ENCODE measurements at regions not wholly inside any gene's neighbourhood (a gene's known extent, or its start where the extent isn't known, plus 50 kb on each side); places are given as distances from the start of the nearest gene placed in this dataset.
"Not testable (repeated sequence)": the region's sequence is repeated elsewhere in the genome, so short reads cannot be mapped to it uniquely, and the experiment has no call there.

- no peak overlapping the region for H3K4me3 Mint-ChIP-seq (ENCODE audit: unreplicated experiment)
- no peak overlapping the region for H3K27ac Mint-ChIP-seq (ENCODE audit: unreplicated experiment)
- H3K27me3 Mint-ChIP-seq (ENCODE audit: unreplicated experiment): no peaks in the 10 kb centered on the region
- no peaks in the 10 kb centered on the region for H3K4me1 Mint-ChIP-seq (ENCODE audit: unreplicated experiment)
- no peaks in the 10 kb centered on the region for H3K36me3 Mint-ChIP-seq (ENCODE audit: unreplicated experiment)
- TF ChIP-seq, protein P1, sequence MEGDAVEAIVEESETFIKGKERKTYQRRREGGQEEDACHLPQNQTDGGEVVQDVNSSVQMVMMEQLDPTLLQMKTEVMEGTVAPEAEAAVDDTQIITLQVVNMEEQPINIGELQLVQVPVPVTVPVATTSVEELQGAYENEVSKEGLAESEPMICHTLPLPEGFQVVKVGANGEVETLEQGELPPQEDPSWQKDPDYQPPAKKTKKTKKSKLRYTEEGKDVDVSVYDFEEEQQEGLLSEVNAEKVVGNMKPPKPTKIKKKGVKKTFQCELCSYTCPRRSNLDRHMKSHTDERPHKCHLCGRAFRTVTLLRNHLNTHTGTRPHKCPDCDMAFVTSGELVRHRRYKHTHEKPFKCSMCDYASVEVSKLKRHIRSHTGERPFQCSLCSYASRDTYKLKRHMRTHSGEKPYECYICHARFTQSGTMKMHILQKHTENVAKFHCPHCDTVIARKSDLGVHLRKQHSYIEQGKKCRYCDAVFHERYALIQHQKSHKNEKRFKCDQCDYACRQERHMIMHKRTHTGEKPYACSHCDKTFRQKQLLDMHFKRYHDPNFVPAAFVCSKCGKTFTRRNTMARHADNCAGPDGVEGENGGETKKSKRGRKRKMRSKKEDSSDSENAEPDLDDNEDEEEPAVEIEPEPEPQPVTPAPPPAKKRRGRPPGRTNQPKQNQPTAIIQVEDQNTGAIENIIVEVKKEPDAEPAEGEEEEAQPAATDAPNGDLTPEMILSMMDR (IDR thresholded peaks at IDR 0.05): no peak
- no peaks in the 10 kb centered on the region for H3K9me3 Mint-ChIP-seq (ENCODE audit: unreplicated experiment)
- DNase-seq (ENCODE audit: extremely low spot score, unreplicated experiment): no peak
Measured at GRCh38 chr4:133550436-133550835, 401.3 kb downstream of the PCDH10 start.

DNA sequence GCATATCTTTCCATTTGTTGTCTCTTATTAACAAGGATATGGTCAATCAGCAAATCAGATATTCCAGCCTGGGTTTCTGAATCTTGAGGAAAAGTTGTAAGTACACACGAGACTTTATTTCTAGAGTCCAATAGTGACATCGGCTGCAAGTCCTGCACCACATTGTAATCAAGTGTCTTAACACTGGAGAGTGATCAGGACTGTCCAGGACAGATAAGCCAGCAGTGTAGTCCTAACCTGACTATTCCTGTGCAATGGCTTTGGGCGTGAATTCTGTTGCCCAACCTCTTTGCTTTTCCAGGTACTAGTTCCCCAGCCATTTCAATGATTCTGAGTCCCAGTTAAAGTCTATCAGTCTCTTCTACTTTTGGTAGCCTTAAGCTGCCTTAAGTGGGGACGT is 395.0 kb downstream of the PCDH10 start:
- Mint-ChIP-seq H3K4me1 (ENCODE audit: unreplicated experiment) (no peaks in the 10 kb centered on the region), H3K36me3 (ENCODE audit: unreplicated experiment) (no peaks in the 10 kb centered on the region), H3K27ac (ENCODE audit: unreplicated experiment) (no peak overlapping the region), H3K27me3 (ENCODE audit: unreplicated experiment) (no peaks in the 10 kb centered on the region), H3K4me3 (ENCODE audit: unreplicated experiment) (no peak overlapping the region), H3K9me3 (ENCODE audit: unreplicated experiment) (no peaks in the 10 kb centered on the region)
- no peak for DNase-seq (ENCODE audit: extremely low spot score, unreplicated experiment)
- TF ChIP-seq, protein P1 (IDR thresholded peaks at IDR 0.05): no peak

- no peak for DNase-seq (ENCODE audit: extremely low spot score, unreplicated experiment)
- Mint-ChIP-seq H3K9me3 (ENCODE audit: unreplicated experiment) (no peaks in the 10 kb centered on the region), H3K36me3 (ENCODE audit: unreplicated experiment) (no peaks in the 10 kb centered on the region), H3K4me3 (ENCODE audit: unreplicated experiment) (no peak overlapping the region), H3K27me3 (ENCODE audit: unreplicated experiment) (no peaks in the 10 kb centered on the region), H3K27ac (ENCODE audit: unreplicated experiment) (no peak overlapping the region), H3K4me1 (ENCODE audit: unreplicated experiment) (no peaks in the 10 kb centered on the region)
- TF ChIP-seq, protein P1 (IDR thresholded peaks at IDR 0.05): no peak
Measured at GRCh38 chr4:133537780-133538281, 388.7 kb downstream of the PCDH10 start.

GRCh38 chr4:133534224-133534623 is 385.1 kb downstream of the PCDH10 start:
- H3K36me3 Mint-ChIP-seq (ENCODE audit: unreplicated experiment); H3K27me3 Mint-ChIP-seq (ENCODE audit: unreplicated experiment); H3K9me3 Mint-ChIP-seq (ENCODE audit: unreplicated experiment); H3K4me3 Mint-ChIP-seq (ENCODE audit: unreplicated experiment); H3K27ac Mint-ChIP-seq (ENCODE audit: unreplicated experiment); DNase-seq (ENCODE audit: extremely low spot score, unreplicated experiment); H3K4me1 Mint-ChIP-seq (ENCODE audit: unreplicated experiment): not testable (repeated sequence)

DNA sequence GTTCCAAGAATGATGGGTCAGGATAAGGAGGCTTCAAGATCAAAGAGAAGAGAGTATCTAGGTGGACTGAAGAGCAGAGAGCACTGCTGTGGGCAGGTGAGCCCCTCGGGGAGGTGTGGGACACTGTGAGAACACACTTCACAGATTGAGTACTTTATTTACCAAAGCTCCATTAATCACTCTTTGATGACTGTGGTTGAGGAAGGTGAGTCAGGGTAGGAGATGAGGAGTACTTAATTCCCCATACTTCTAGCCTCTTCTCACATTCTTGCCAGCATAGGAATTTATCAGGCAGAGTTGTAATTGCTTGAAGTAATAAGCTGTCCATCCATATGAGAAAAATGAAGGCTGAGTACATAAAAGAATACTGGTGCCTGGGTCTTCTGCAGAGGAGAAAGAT is 375.3 kb downstream of the PCDH10 start:
- H3K4me1 Mint-ChIP-seq (ENCODE audit: unreplicated experiment): no peaks in the 10 kb centered on the region
- H3K36me3 Mint-ChIP-seq (ENCODE audit: unreplicated experiment): no peaks in the 10 kb centered on the region
- no peak for DNase-seq (ENCODE audit: extremely low spot score, unreplicated experiment)
- H3K27ac Mint-ChIP-seq (ENCODE audit: unreplicated experiment): no peak overlapping the region
- H3K27me3 Mint-ChIP-seq (ENCODE audit: unreplicated experiment): no peaks in the 10 kb centered on the region
- H3K9me3 Mint-ChIP-seq (ENCODE audit: unreplicated experiment): no peaks in the 10 kb centered on the region
- TF ChIP-seq, protein P1 (IDR thresholded peaks at IDR 0.05): no peak
- no peak overlapping the region for H3K4me3 Mint-ChIP-seq (ENCODE audit: unreplicated experiment)

DNA sequence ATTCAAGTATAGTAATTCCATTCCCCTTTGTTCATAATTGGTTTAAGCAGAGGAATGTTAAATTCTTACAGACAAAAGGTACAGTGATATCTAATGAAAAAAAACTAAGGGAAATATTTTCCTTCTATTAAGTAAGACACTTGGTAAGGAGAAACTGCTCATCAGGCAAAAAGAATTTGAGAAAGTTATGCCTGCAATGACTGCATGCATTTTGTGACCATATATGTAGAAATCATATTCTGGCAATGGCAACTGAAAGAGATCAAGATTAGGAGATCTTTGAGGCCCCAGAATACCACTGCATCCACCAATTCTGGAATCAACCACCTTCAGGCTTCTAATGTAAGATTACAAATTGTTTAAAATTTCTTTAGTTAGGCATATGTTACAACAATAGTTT is 364.8 kb downstream of the PCDH10 start:
- H3K4me1 Mint-ChIP-seq (ENCODE audit: unreplicated experiment): peaks cover 17% of the 10 kb centered on the region
- H3K27me3 Mint-ChIP-seq (ENCODE audit: unreplicated experiment): no peaks in the 10 kb centered on the region
- peaks cover 9% of the 10 kb centered on the region for H3K9me3 Mint-ChIP-seq (ENCODE audit: unreplicated experiment)
- no peak for DNase-seq (ENCODE audit: extremely low spot score, unreplicated experiment)
- H3K36me3 Mint-ChIP-seq (ENCODE audit: unreplicated experiment): no peaks in the 10 kb centered on the region
- TF ChIP-seq, protein P1 (IDR thresholded peaks at IDR 0.05): no peak
- H3K27ac Mint-ChIP-seq (ENCODE audit: unreplicated experiment): peak overlapping the region; percentile 57
- no peak overlapping the region for H3K4me3 Mint-ChIP-seq (ENCODE audit: unreplicated experiment)

All from osteocyte (in vitro differentiated cells).